ENCODE measurements at regions not wholly inside any gene's neighbourhood (a gene's known extent, or its start where the extent isn't known, plus 50 kb on each side); places are given as distances from the start of the nearest gene placed in this dataset.

DNA sequence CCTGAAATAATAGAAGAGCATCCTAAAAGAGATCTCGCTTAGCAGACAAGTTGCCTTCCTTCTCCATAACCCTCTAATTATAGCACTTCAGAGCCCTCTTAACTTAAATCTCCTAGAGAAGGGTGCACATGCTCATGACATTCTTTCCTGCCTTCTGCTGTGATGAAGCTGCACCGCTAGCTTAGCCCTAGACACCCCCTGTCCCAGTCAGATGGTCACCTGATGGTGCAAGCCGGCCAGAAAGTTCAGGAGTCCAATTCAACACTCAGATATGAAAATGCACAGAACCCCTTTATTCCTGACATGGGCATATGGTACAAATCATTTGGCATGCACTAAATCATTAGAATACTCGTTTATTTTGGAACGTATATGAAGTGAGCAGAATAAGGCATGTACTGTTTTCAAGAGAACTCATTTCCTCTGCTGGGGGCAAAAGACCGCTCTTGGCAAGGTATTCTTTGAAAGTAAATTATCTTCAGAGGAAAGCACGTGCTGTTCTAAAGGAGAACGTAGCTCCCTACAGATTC is 420.4 kb upstream of the PROK2 start:
- no peaks in the 10 kb centered on the region for H3K4me1 ChIP-seq (ENCODE audit: control insufficient read depth, insufficient read depth, low read length)
- H3K9me3 ChIP-seq (ENCODE audit: control insufficient read depth, insufficient read depth, low read length) = no peaks in the 10 kb centered on the region
- no peaks in the 10 kb centered on the region for H3K27me3 ChIP-seq (ENCODE audit: control insufficient read depth, insufficient read depth, low read length)
- H3K9ac ChIP-seq (ENCODE audit: low read depth, low read length) = no peak overlapping the region
- H3K36me3 ChIP-seq (ENCODE audit: control insufficient read depth, insufficient read depth, low read length) = no peaks in the 10 kb centered on the region
- no peak overlapping the region for H3K4me3 ChIP-seq (ENCODE audit: low read depth, low read length)

DNA sequence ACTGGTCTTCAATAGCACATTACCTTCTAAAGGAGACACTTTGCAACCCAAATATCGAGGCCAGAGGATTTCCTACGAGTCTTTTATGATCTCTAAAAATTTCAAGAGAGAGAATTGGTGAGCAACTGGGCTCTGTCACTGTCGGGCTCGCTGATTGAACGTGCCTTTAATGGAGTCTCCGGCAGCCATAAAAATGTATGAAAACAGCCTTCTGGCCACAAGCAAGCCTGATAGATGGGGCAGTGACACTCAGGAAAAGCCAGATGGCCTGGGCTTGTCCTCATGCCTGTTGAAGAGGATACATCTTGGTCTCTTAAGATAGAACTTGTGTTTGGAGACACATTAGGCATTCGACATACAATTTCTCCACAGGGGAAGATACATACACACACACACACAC is 419.5 kb upstream of the PROK2 start:
- H3K9ac ChIP-seq (ENCODE audit: low read depth, low read length) = no peak overlapping the region
- no peak overlapping the region for H3K4me3 ChIP-seq (ENCODE audit: low read depth, low read length)
- no peaks in the 10 kb centered on the region for H3K36me3 ChIP-seq (ENCODE audit: control insufficient read depth, insufficient read depth, low read length)
- H3K9me3 ChIP-seq (ENCODE audit: control insufficient read depth, insufficient read depth, low read length) = no peaks in the 10 kb centered on the region
- H3K4me1 ChIP-seq (ENCODE audit: control insufficient read depth, insufficient read depth, low read length) = no peaks in the 10 kb centered on the region
- no peaks in the 10 kb centered on the region for H3K27me3 ChIP-seq (ENCODE audit: control insufficient read depth, insufficient read depth, low read length)

DNA sequence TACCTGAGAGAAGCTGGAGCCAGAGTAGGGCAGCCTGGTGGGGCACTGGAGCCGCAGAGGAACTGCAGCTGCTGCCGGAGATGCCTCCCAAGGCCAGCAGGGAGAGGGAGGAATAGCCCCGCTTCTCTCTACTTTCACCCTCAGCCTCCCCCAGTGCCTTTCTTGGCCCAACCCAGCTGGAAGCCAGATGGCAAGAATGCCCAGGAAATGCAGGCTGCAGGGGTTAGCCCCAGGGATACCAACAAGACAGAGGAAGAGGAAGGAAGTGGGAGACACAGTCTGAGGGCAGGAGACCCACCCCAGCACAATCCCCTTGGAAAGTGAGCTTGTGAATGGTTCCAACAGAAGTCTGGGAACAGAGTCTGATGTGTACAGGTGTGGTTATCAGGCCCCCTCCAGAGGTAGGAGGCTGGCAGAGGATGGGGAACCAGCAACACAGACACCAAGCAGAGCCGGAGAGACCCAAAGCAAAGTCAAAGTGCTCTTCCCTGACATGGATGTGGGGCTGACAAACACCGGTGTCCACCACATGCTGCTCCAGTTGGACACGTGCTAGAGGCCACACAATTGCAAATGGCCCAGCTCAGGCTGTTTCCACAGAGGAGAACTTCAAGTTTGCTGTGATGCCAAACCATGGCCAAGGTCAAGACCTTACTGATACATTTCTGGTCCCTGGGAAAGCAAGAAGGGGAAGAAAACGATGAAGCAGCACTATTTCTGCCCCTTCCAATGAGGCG is 418.8 kb upstream of the PROK2 start:
- Histone ChIP-seq H3K36me3 (ENCODE audit: control insufficient read depth, insufficient read depth, low read length) (no peaks in the 10 kb centered on the region), H3K9ac (ENCODE audit: low read depth, low read length) (no peak overlapping the region), H3K27me3 (ENCODE audit: control insufficient read depth, insufficient read depth, low read length) (no peaks in the 10 kb centered on the region), H3K9me3 (ENCODE audit: control insufficient read depth, insufficient read depth, low read length) (no peaks in the 10 kb centered on the region), H3K4me3 (ENCODE audit: low read depth, low read length) (no peak overlapping the region), H3K4me1 (ENCODE audit: control insufficient read depth, insufficient read depth, low read length) (no peaks in the 10 kb centered on the region)

DNA sequence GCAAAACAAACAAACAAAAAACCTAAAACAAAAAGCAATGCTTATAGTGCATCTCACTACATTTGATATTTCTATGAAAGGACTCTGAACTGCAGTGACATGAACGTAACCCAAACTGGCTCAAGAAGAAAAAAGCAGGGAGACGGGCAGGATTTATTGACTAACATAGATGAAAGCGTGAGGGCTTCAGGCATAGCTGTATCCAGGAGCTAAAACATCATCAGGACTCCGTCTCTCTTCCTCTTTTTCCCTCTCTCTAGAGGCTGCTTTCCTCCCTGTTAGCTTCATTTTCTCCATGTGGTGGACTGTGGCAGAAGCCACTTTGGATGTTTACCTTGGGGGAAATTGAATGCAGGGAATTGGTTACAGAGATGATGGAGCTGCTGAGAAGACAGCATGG is 418.2 kb upstream of the PROK2 start:
- Histone ChIP-seq H3K9me3 (ENCODE audit: control insufficient read depth, insufficient read depth, low read length) (no peaks in the 10 kb centered on the region), H3K4me1 (ENCODE audit: control insufficient read depth, insufficient read depth, low read length) (no peaks in the 10 kb centered on the region), H3K27me3 (ENCODE audit: control insufficient read depth, insufficient read depth, low read length) (no peaks in the 10 kb centered on the region), H3K9ac (ENCODE audit: low read depth, low read length) (no peak overlapping the region), H3K4me3 (ENCODE audit: low read depth, low read length) (no peak overlapping the region), H3K36me3 (ENCODE audit: control insufficient read depth, insufficient read depth, low read length) (no peaks in the 10 kb centered on the region)

DNA sequence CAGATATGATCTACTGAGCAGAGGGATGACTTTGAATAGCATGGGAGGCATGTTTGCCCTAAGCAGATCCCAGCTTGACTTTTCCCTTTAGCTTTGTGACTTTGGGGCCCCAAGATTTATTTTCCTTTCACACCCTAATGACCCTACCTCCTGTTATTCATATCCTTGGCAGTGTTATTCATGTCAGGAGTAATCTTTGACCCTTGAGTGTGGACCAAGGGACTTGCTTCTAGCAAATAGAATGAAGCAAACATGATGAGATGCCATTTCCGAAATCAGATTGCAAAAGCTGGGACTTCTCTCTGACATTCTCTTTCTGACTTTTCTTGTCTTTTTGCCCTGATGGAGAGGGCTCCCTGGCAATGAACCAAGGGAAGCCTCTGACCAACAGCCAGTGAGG is 415.4 kb upstream of the PROK2 start:
- Histone ChIP-seq H3K9ac (ENCODE audit: low read depth, low read length) (no peak overlapping the region), H3K4me1 (ENCODE audit: control insufficient read depth, insufficient read depth, low read length) (no peaks in the 10 kb centered on the region), H3K4me3 (ENCODE audit: low read depth, low read length) (no peak overlapping the region), H3K27me3 (ENCODE audit: control insufficient read depth, insufficient read depth, low read length) (no peaks in the 10 kb centered on the region), H3K9me3 (ENCODE audit: control insufficient read depth, insufficient read depth, low read length) (no peaks in the 10 kb centered on the region), H3K36me3 (ENCODE audit: control insufficient read depth, insufficient read depth, low read length) (no peaks in the 10 kb centered on the region)

DNA sequence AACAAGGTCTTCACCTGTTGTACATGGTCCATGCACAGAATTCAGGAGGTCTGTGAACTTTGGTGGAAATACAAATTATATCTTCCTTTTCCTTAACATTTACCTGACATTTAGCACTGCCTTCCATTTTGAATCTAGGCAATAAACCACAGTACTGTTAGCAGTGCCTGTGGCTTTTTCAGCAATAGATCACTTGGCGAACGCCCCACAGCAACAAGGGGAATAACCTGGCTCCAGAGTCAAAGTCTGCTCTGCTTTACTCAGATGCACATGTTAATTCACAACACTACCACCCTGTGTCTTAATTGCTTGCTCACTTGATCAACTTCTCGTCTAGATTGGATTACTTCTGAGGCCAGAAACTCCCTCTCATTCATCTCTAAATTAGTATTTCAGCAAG is 414.6 kb upstream of the PROK2 start:
- Histone ChIP-seq H3K36me3 (ENCODE audit: control insufficient read depth, insufficient read depth, low read length) (no peaks in the 10 kb centered on the region), H3K4me1 (ENCODE audit: control insufficient read depth, insufficient read depth, low read length) (no peaks in the 10 kb centered on the region), H3K4me3 (ENCODE audit: low read depth, low read length) (no peak overlapping the region), H3K9me3 (ENCODE audit: control insufficient read depth, insufficient read depth, low read length) (no peaks in the 10 kb centered on the region), H3K27me3 (ENCODE audit: control insufficient read depth, insufficient read depth, low read length) (no peaks in the 10 kb centered on the region), H3K9ac (ENCODE audit: low read depth, low read length) (no peak overlapping the region)

DNA sequence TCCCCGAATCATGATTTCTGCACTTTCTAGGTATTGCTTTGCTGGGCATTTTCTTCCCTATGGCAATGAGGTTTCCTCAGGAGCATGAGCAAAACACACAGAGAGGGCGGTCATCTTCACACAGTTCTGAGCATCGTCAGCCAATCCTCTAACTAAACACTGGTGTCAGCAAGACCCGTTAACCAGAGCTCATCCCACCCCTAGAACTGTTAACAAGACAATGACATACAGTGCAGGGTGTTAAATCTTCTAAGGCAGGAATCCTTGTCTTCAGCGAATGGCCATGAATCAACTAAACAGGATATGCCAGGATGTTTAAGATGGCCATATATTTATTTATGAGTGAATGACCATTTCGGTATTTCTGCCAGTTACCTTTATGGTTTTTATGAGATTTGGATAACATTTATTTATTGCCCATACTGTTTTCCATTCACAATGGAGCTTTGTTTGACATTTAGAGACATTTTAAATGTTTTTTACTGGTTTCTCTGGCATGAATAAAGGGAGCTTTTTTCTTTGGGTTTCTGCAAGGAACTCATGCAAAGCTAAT is 411.5 kb upstream of the PROK2 start:
- Histone ChIP-seq H3K4me3 (ENCODE audit: low read depth, low read length) (no peak overlapping the region), H3K27me3 (ENCODE audit: control insufficient read depth, insufficient read depth, low read length) (no peaks in the 10 kb centered on the region), H3K4me1 (ENCODE audit: control insufficient read depth, insufficient read depth, low read length) (no peaks in the 10 kb centered on the region), H3K36me3 (ENCODE audit: control insufficient read depth, insufficient read depth, low read length) (no peaks in the 10 kb centered on the region), H3K9ac (ENCODE audit: low read depth, low read length) (no peak overlapping the region), H3K9me3 (ENCODE audit: control insufficient read depth, insufficient read depth, low read length) (no peaks in the 10 kb centered on the region)

DNA sequence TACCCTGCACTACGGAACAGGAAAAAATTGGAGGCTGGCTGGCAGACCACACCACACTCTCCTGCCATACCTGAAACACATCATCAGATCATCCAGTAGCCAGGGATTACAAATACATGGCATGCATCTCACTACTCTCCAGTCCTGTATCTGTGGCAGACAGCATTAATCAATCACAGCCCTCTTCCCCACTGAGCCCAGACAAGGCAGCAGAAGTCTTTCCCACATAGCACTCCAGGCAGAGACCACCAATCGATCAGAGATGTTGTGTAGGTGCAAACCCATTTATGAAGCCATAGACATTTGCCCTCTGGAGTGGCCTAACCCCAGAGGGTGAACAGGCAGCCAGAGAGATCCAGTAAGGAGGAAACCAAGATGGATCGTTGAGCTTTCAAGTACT is 410.9 kb upstream of the PROK2 start:
- Histone ChIP-seq H3K4me3 (ENCODE audit: low read depth, low read length) (no peak overlapping the region), H3K27me3 (ENCODE audit: control insufficient read depth, insufficient read depth, low read length) (no peaks in the 10 kb centered on the region), H3K36me3 (ENCODE audit: control insufficient read depth, insufficient read depth, low read length) (no peaks in the 10 kb centered on the region), H3K9ac (ENCODE audit: low read depth, low read length) (no peak overlapping the region), H3K4me1 (ENCODE audit: control insufficient read depth, insufficient read depth, low read length) (no peaks in the 10 kb centered on the region), H3K9me3 (ENCODE audit: control insufficient read depth, insufficient read depth, low read length) (no peaks in the 10 kb centered on the region)

DNA sequence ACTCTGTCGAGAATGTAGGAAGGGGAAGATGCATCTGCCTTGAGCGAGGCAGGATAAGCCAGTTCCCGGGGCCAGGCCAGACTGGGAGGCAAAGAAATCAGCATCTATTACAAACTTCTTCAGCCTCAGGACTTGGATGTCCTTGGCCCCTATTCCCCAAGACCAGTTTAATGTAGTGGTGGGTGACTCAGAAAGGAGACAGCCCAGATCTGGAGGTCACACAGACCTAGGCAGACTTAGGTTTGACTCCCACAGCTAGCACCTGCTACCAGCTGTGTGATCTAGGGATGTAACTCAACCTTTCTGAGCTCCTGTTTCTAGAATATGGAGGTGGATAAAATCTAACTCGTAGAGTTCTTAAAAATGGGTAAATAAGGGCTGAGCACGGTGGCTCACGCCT is 409.5 kb upstream of the PROK2 start:
- Histone ChIP-seq H3K9me3 (ENCODE audit: control insufficient read depth, insufficient read depth, low read length) (no peaks in the 10 kb centered on the region), H3K4me1 (ENCODE audit: control insufficient read depth, insufficient read depth, low read length) (no peaks in the 10 kb centered on the region), H3K27me3 (ENCODE audit: control insufficient read depth, insufficient read depth, low read length) (no peaks in the 10 kb centered on the region), H3K4me3 (ENCODE audit: low read depth, low read length) (no peak overlapping the region), H3K36me3 (ENCODE audit: control insufficient read depth, insufficient read depth, low read length) (no peaks in the 10 kb centered on the region), H3K9ac (ENCODE audit: low read depth, low read length) (no peak overlapping the region)

DNA sequence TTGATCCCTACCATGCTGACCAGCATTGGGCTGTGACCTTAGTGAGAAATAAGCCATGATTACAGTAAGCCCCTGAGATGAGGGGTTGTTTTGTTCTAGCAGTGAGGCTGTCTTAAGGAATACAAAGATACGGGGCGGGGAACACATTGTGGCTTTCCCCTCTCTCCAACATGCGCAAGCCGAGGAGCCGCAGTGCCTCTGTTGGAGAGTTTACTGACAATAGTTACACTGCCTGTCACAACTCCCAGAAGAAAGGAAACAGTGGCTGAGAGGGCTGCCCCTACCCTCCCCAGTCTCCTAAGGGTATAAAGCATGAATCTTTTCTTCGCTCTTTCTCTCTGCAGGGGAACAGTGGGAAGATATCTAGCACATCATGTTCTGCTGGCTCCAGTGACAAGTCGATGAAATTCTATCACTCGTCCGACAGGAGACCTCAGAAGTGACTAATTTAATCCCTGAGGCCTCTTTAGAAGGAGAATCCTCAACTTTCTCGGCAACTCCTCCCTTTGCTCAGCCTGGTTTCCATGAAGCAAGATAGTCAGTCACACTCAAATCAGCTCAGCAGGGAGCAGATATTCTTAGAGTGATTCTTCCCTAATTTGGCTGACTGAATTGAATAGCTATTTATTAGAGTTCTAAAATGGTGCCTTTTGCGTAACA is 409.0 kb upstream of the PROK2 start:
- H3K9ac ChIP-seq (ENCODE audit: low read depth, low read length) = no peak overlapping the region
- no peak overlapping the region for H3K4me3 ChIP-seq (ENCODE audit: low read depth, low read length)
- no peaks in the 10 kb centered on the region for H3K4me1 ChIP-seq (ENCODE audit: control insufficient read depth, insufficient read depth, low read length)
- H3K36me3 ChIP-seq (ENCODE audit: control insufficient read depth, insufficient read depth, low read length) = no peaks in the 10 kb centered on the region
- no peaks in the 10 kb centered on the region for H3K27me3 ChIP-seq (ENCODE audit: control insufficient read depth, insufficient read depth, low read length)
- H3K9me3 ChIP-seq (ENCODE audit: control insufficient read depth, insufficient read depth, low read length) = no peaks in the 10 kb centered on the region

DNA sequence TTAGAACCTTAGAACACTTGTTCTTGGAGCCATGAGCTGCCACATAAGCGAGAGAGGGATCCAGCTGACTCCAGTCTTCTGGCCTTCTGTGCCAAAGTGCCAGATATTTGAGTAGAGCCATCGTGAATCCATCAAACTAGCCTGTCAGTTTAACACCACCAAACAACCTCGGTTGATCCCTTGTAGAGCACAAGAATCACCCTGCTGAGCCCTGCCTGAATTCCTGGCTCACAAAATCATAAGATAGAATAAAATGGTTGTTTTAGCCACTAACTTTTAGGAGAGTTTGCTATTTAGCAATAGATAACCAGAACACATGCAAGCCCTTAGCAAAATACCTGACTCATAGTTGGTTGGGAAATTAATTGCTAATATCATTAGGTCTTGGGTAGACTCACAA is 407.6 kb upstream of the PROK2 start:
- Histone ChIP-seq H3K9ac (ENCODE audit: low read depth, low read length) (no peak overlapping the region), H3K4me3 (ENCODE audit: low read depth, low read length) (no peak overlapping the region), H3K4me1 (ENCODE audit: control insufficient read depth, insufficient read depth, low read length) (no peaks in the 10 kb centered on the region), H3K9me3 (ENCODE audit: control insufficient read depth, insufficient read depth, low read length) (no peaks in the 10 kb centered on the region), H3K36me3 (ENCODE audit: control insufficient read depth, insufficient read depth, low read length) (no peaks in the 10 kb centered on the region), H3K27me3 (ENCODE audit: control insufficient read depth, insufficient read depth, low read length) (no peaks in the 10 kb centered on the region)
